Activated CD4-positive, alpha-beta T cell treated with anti-CD3 and anti-CD28 coated beads, Interleukin-2, amount 50 U/mL, for 24 hours (primary cell): ENCODE measurements at regions not wholly inside any gene's neighbourhood (a gene's known extent, or its start where the extent isn't known, plus 50 kb on each side); places are given as distances from the start of the nearest gene placed in this dataset.

Source experiments
- DNase-seq, 2 donors: peaks; one replicate each; pipeline ENCODE4 v3.0.0-alpha.2; 2020; ENCODE audit warnings: low read depth in 1 of 2, low spot score in 1 of 2

GRCh38 chr2:42925742-42926433 lies 133.5 kb upstream of the HAAO start:
- no peak for DNase-seq

- no peak for DNase-seq
Observed at GRCh38 chr2:42924418-42924886, 132.1 kb upstream of the HAAO start.

DNA sequence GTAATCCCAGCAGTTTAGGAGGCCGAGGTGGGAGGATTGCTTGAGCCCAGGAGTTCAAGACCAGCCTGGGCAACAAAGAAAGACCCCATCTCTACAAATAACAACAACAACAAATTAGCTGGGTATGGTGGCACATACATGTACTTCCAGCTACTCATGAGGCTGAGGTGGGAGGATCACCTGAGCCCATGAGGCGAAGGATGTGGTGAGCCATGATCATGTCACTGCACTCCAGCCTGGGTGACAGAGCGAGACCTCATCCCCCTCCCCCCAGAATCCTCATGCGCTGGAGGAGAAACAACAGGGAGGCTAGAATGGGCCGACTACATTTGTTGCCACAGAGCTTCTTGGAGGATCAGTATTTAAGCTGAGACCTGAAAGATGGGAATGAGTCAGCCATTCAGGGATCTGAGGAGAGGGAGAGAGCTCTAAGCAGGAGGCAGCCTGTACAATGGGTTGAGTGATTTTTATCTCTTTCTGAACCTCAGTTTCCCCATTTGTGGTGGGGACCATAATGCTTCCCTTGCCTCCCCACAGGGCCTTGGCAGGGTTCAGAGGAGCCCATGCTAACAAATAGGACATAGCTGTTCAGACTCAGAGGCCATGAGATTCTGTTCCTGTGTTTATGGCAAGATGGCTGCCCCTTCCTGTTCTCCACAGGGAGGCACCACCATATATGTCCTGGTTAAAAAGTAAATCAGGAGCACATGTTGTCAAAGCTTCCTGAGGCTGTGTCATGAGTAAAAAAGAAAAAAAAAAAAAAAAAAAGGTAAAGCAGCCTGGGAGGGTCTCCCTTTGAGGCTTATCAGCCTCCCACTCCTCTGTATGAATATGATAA lies 131.4 kb upstream of the HAAO start:
- no peak for DNase-seq

DNA sequence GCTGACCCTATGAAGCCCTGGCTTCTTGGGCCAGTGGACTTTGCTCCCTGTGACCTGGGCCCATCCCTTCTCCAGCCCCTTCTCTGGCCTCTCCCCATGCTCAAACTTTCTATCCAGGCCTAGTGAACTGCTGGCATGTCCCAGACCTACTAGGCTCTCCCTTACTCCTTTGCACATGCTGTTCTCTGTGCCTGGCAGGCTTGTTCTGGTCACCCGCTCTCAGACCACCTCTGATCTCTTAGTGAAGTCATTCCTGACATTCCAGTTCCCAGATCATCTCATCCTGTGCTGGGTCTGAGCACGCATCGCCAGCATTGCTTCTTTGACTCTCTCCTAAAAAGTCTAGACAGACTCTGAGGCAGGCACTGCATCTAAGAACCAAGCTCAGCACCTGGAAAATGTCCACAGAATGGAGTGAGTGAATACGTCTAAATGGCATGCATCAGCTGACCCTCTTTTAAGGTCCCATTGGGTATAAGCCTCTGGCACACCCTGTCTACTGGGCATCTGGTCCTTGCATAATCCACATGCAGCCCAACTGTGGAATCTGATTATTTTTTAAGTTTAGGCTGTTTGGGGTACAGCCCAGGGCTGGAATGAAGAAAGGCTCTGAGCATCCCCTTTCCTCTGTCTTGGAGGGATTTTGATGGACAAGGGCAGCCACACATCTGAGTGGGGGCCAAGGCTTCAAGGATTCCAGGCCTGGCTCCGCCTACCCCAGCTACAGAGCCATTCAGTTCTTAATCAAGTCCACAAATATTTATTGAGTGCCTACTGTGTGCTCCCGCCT lies 130.6 kb upstream of the HAAO start:
- no peak for DNase-seq

GRCh38 chr2:42922293-42922692 lies 129.9 kb upstream of the HAAO start:
- no peak for DNase-seq

GRCh38 chr2:42921721-42922120 lies 129.3 kb upstream of the HAAO start:
- no peak for DNase-seq

- DNase-seq: no peak
Observed at GRCh38 chr2:42921147-42921520, 128.8 kb upstream of the HAAO start.

GRCh38 chr2:42920446-42921146 lies 128.2 kb upstream of the HAAO start:
- no peak for DNase-seq

DNA sequence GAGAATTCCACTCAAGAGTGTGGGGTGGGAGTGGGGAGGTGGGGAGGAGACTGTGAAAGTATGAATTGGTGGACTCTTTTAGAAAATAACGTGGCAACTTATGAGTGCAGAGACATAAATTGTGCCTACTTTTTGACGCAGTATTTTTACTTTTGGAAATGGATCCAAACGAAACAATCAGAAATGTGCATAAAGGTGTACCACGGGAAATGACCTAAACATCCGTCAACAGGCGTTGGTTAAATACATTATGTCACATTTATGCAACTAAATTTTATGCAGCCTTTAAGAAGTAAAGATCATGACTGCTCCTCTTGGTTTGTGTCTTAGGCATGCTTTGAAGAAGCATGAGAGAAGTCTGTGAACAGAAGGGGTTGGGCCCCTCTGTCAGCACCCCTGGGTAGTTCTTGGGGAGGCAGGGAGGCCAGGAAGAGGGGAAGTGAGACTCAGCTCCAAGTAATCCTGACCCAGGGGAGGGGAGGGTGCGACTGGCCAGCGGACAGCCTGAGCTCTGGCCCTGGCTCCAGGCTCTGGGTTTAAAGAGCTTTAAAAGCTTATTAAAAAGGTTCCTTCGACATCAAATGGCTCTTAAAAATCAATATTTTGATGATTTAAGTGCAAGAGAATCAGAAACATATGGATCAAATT lies 126.4 kb upstream of the HAAO start:
- no peak for DNase-seq

DNA sequence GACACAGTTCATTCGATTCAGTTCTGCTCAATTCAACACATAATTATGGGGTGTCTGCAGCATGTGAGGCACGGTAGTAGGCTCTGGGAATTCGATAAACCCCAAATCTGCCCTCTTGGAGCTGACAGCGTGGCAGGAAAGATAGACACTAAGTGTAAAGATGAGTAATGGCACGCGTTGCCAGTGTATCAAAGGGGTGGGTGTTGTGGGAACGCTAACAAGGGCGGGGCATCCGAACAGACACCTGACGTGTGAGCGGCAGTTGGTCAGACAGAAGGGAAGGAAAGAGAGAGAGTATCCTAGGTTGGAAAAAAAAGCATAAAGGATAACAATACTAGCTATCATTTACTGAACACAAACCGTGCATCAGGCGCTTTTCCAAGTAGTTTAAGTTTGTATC lies 125.7 kb upstream of the HAAO start:
- no peak for DNase-seq

DNA sequence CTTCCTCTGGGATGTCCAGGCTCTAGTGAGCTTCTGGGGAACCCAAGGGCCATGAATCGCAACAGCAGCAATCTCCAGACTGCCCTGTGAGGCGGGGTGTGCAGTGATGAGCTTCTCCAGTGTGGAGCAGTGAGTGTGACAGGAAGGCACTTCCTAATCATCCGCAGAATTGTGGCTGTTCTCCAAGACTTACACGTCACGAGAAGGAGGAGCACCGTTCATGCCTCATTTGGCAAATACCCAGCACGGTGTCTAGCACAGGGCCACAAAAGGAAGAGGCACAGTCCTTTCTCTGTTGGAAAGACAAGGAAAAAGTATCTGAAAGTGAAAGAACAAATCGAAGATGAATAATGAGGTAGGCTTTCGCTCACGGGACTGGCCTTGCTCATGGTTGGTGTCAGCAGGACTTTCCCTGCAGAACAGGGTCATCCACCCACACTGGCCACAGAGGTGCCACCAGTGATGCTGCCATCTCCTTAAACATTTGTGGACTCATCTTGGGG lies 125.1 kb upstream of the HAAO start:
- no peak for DNase-seq

GRCh38 chr2:42916324-42916723 lies 123.9 kb upstream of the HAAO start:
- no peak for DNase-seq

DNA sequence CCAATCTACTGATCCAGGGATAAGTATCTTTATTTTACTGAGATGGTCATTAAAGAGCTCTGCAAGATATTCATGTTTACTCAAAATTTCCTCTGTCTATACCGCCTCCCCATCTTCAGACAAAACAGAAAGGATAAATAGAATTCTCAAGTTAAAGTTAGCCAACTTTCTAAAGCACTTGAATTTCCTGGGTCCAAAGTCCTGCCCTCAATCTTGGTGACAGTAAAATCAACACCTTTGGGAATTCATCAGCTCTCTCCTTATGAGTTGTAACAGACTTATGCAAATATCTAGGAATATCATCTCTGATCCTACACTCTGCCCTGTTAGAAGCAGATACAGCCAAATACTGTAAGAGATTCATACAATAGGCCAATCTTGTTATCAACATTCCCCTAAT lies 122.5 kb upstream of the HAAO start:
- DNase-seq: no peak

DNA sequence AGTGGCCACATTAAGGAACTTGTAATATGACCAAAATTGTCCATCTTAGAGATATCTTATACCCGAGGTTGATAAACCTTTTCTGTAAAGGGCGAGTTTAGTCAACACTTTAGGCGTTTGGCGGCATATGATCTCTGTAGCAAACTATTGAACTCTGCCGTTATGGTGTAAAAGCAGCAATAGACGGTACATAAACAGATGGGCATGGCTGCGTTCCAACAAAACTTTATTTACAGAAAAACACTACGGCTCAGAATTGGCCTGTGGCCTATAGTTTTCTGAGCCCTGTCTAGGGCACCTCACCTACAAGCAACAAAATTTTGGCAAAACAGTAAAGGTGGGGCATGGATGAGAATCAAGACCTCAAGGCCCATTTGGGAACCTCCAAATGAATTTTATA lies 121.9 kb upstream of the HAAO start:
- no peak for DNase-seq

DNA sequence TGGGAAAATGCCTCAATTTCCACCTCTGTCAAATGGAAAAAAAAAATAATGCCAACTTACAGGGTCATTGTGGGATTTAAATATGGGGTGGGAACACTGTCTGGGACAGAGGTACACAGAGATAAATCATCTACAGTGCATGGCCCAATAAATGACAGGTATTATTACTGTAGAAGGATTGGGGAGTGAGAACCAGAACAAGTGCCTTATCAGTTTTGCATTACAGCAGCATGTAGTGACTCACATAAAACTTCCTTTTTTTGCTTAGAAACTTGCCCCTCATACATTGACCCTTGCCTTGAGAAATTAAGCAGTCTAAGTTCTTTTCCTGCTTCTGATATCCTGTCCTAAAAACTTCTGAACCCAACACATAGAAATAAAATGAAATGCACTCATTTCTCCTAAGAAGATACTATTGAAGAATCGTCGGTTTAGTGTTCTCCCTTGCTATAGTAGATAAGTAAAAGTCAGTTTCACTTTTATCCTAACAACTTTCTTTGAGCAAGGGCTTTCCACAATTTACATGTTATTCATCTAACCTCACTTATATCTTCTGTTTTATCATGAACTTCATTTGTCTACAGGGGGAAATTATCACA lies 121.0 kb upstream of the HAAO start:
- no peak for DNase-seq

GRCh38 chr2:42910645-42911405 lies 118.4 kb upstream of the HAAO start:
- no peak for DNase-seq

GRCh38 chr2:42909966-42910365 lies 117.6 kb upstream of the HAAO start:
- DNase-seq: no peak

DNA sequence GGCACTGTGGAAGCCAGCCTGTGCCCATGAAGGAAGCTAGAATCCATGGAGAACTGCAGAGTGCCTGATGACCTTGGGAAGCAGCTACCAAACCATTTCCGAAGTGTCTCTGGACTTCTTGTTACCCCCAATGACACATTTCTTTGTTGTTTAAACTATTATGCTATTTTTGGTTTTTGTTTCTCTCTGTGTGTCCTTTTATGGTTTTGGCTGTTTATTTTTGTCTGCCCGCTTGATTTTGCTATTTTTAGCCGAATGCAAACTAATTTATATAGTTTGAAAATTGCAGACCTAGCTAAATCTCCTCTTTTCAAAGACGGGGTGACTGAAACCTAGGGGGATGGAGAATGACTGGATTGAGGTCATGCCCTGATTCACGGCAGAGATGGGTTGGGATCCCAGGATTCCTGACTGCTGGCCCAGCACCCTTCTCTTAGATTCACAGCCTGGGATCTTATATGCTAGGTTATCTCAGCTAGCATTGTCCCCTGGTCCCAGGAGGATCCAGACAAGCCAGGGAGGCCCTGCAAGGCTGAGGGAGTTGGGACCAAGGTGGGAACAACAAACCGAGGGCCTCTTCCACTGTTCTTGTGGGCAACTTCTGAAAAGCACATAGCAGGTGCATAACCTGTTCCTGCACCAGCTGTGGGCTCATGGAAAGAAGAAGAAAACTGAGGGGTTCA lies 116.3 kb upstream of the HAAO start:
- no peak for DNase-seq

GRCh38 chr2:42907835-42908234 lies 115.5 kb upstream of the HAAO start:
- no peak for DNase-seq
